Neutrophil (primary cell): ENCODE measurements at regions not wholly inside any gene's neighbourhood (a gene's known extent, or its start where the extent isn't known, plus 50 kb on each side); places are given as distances from the start of the nearest gene placed in this dataset.
"Not testable (repeated sequence)": the region's sequence is repeated elsewhere in the genome, so short reads cannot be mapped to it uniquely, and the experiment has no call there.

Experiments used
- H3K27ac ChIP-seq: fragments of 200-600 bp; sonication (generic); 2 replicates; pipeline ENCODE4 v1.5.1; 2016; ENCODE audit warnings: mild to moderate bottlenecking, moderate library complexity
- H3K27me3 ChIP-seq: fragments of 200-600 bp; sonication (generic); 2 replicates; pipeline ENCODE4 v1.6.0; 2016; ENCODE audit warnings: mild to moderate bottlenecking
- H3K36me3 ChIP-seq: fragments of 200-600 bp; sonication (generic); 2 replicates; pipeline ENCODE4 v1.5.1; 2017
- H3K4me1 ChIP-seq, 2 experiments: fragments of 200-600 bp in 1 of 2; sonication (generic) in 1 of 2; 1 replicate in 1 of 2; 2 replicates in 1 of 2; pipeline versions ENCODE4 v1.5.1 to v1.6.1; 2013 to 2016; ENCODE audit warnings: low read depth in 1 of 2, low read length in 1 of 2, mild to moderate bottlenecking in 1 of 2, moderate library complexity in 1 of 2; ENCODE audit not compliant: control insufficient read depth in 1 of 2, insufficient read depth in 1 of 2
- H3K4me3 ChIP-seq, 2 experiments: fragments of 200-600 bp in 1 of 2; sonication (generic) in 1 of 2; 1 replicate in 1 of 2; 2 replicates in 1 of 2; pipeline ENCODE4 v1.5.1; 2013 to 2016; ENCODE audit warnings: low read depth in 1 of 2, low read length in 1 of 2, mild to moderate bottlenecking in 1 of 2, moderate library complexity in 1 of 2
- H3K9me3 ChIP-seq: fragments of 200-600 bp; sonication (generic); 2 replicates; pipeline ENCODE4 v1.5.1; 2016
- TF ChIP-seq, protein P1 (sequence below): fragments of 200-600 bp; sonication (generic); IDR thresholded peaks from 2 replicates; pipeline ENCODE4 v1.5.1; 2016; ENCODE audit warnings: antibody characterized with exemption

DNA sequence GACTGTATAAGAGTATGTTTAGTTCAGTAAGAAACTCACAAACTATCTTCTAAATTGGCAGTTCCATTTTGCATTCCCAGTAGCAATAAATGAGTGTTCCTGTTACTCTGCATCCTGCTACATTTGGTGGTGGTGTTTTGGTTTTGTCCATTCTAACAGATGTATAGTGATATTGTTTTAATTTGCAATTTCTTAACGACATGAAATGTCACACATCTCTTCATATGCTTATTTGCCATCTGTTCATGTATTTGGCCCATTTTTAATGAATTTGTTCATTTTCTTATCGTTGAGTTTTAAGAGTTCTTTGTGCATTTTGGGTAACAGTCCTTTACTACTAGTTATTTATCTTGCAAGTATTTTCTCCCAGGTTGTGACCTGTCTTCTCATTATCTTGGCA, 232.2 kb downstream of the TMA16 start:
- Histone ChIP-seq H3K36me3 (no peaks in the 10 kb centered on the region), H3K27ac (no peak overlapping the region), H3K9me3 (no peaks in the 10 kb centered on the region), H3K4me1 (no peaks in the 10 kb centered on the region), H3K4me3 (no peak overlapping the region), H3K27me3 (no peaks in the 10 kb centered on the region)
- TF ChIP-seq, protein P1, sequence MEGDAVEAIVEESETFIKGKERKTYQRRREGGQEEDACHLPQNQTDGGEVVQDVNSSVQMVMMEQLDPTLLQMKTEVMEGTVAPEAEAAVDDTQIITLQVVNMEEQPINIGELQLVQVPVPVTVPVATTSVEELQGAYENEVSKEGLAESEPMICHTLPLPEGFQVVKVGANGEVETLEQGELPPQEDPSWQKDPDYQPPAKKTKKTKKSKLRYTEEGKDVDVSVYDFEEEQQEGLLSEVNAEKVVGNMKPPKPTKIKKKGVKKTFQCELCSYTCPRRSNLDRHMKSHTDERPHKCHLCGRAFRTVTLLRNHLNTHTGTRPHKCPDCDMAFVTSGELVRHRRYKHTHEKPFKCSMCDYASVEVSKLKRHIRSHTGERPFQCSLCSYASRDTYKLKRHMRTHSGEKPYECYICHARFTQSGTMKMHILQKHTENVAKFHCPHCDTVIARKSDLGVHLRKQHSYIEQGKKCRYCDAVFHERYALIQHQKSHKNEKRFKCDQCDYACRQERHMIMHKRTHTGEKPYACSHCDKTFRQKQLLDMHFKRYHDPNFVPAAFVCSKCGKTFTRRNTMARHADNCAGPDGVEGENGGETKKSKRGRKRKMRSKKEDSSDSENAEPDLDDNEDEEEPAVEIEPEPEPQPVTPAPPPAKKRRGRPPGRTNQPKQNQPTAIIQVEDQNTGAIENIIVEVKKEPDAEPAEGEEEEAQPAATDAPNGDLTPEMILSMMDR = no peak

DNA sequence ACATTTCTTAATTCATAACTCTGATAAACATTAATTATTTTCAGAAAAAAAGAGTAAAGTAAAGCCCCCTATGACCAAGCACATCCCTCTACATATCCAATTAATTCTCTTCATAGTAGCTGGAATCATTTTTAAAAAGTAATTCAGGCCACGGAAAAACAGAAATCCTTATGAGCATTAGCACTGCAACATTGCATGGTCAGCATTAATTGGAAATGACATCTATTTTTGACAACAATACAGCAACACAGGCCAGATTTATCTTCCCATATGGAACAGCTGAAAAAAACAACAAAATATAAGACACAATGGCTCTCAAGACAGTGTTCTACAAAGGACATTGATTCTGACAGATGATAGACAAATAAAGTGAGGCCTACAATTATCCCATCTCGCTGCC, 236.6 kb downstream of the TMA16 start:
- H3K27me3 ChIP-seq = no peaks in the 10 kb centered on the region
- H3K4me3 ChIP-seq = no peak overlapping the region
- H3K4me1 ChIP-seq = no peaks in the 10 kb centered on the region
- H3K9me3 ChIP-seq = no peaks in the 10 kb centered on the region
- TF ChIP-seq, protein P1 = no peak
- H3K27ac ChIP-seq = no peak overlapping the region
- H3K36me3 ChIP-seq = no peaks in the 10 kb centered on the region

- Histone ChIP-seq H3K9me3 (no peaks in the 10 kb centered on the region), H3K27me3 (no peaks in the 10 kb centered on the region), H3K36me3 (no peaks in the 10 kb centered on the region), H3K27ac (no peak overlapping the region), H3K4me1 (no peaks in the 10 kb centered on the region), H3K4me3 (no peak overlapping the region)
- TF ChIP-seq, protein P1 = no peak
Measured at GRCh38 chr4:163732473-163732872, 238.0 kb downstream of the TMA16 start.

DNA sequence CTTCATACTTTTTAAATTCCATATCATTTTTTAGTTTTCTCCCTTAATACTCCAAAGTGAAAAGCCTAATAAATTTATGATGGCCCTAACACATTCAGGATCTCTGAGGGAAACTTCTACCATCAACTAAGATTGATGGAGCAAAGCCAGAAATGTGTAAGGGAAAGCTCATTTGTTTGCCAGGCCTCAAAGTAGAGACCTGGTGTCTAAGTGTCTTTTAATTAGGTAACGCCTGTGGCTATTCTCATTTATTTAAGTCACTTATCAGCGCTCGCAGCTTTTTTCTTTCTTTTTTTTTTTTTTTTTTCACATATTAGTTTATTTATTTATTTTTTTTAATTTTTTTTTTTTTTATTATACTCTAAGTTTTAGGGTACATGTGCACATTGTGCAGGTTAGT, 242.4 kb downstream of the TMA16 start:
- TF ChIP-seq, protein P1 = no peak
- Histone ChIP-seq H3K27ac (no peak overlapping the region), H3K9me3 (no peaks in the 10 kb centered on the region), H3K36me3 (no peaks in the 10 kb centered on the region), H3K27me3 (no peaks in the 10 kb centered on the region), H3K4me3 (no peak overlapping the region), H3K4me1 (no peaks in the 10 kb centered on the region)

DNA sequence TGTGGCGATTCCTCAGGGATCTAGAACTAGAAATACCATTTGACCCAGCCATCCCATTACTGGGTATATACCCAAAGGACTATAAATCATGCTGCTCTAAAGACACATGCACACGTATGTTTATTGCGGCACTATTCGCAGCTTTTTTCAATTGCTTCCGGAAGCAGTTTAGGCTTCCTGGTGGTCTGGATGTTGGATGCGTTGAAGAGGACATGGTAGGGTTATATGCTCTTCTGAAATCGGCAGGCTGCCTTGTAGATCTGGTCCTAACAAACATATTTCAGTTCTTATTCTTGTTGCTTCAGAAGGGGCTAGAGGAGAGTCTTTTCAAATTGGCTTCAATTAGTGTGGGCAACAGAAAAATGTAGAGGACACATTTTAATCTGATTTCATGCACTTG, 243.4 kb downstream of the TMA16 start:
- H3K4me1 ChIP-seq, H3K27me3 ChIP-seq, H3K9me3 ChIP-seq, H3K36me3 ChIP-seq, H3K4me3 ChIP-seq, H3K27ac ChIP-seq: not testable (repeated sequence)

GRCh38 chr4:163738521-163738920, 244.0 kb downstream of the TMA16 start:
- H3K27me3 ChIP-seq = no peaks in the 10 kb centered on the region
- H3K4me3 ChIP-seq = no peak overlapping the region
- H3K27ac ChIP-seq = no peak overlapping the region
- H3K4me1 ChIP-seq = no peaks in the 10 kb centered on the region
- TF ChIP-seq, protein P1 = no peak
- no peaks in the 10 kb centered on the region for H3K9me3 ChIP-seq
- H3K36me3 ChIP-seq = no peaks in the 10 kb centered on the region
